Activated CD8-positive, alpha-beta T cell treated with anti-CD3 and anti-CD28 coated beads for 36 hours (primary cell): ENCODE measurements at regions not wholly inside any gene's neighbourhood (a gene's known extent, or its start where the extent isn't known, plus 50 kb on each side); places are given as distances from the start of the nearest gene placed in this dataset.

Source experiments
- ATAC-seq: fragments of 200-7000 bp; cut with Tn5 transposase; one replicate; pipeline ENCODE4 v1.10.0; 2021; ENCODE audit warnings: mild to moderate bottlenecking, moderate library complexity
- CTCF ChIA-PET: fragments of 350-600 bp; sonication (Branson Sonifier 250); formaldehyde crosslinking; loops from one replicate; lab custom pipeline; 2021; ENCODE audit warnings: antibody characterized with exemption; lab: Charles Lee
- POLR2A ChIA-PET: fragments of 350-600 bp; sonication (Branson Sonifier 250); formaldehyde crosslinking; loops from one replicate; lab custom pipeline; 2021; ENCODE audit warnings: antibody characterized with exemption; lab: Charles Lee
- DNase-seq: peaks from one replicate; pipeline ENCODE4 v3.0.0-alpha.2; 2020
- H3K27ac Mint-ChIP-seq: one replicate; pipeline ENCODE4 v1.8.0; 2021; ENCODE audit warnings: mild to moderate bottlenecking, mixed read lengths
- H3K27me3 Mint-ChIP-seq: one replicate; pipeline ENCODE4 v1.8.0; 2021; ENCODE audit warnings: mixed read lengths
- H3K36me3 Mint-ChIP-seq: one replicate; pipeline ENCODE4 v1.8.0; 2021; ENCODE audit warnings: low read depth, mixed read lengths
- H3K4me1 Mint-ChIP-seq: one replicate; pipeline ENCODE4 v1.8.0; 2021; ENCODE audit warnings: low read depth, mixed read lengths
- H3K4me3 Mint-ChIP-seq: one replicate; pipeline ENCODE4 v1.8.0; 2021; ENCODE audit warnings: mild to moderate bottlenecking, moderate library complexity, mixed read lengths
- H3K9me3 Mint-ChIP-seq: one replicate; pipeline ENCODE4 v1.8.0; 2021; ENCODE audit warnings: mixed read lengths
- CTCF ChIP-seq: fragments of 200-600 bp; IDR thresholded peaks from one replicate; pipeline ENCODE4 v1.8.0; 2022; ENCODE audit warnings: antibody characterized with exemption, mild to moderate bottlenecking
- intact Hi-C: fragments of 100-400 bp; cut with micrococcal nuclease; formaldehyde crosslinking; loops from one replicate; pipeline ENCODE4 v1.10.0; 2022

GRCh38 chr2:128568106-128568505 lies 249.4 kb upstream of the HS6ST1 start:
- ATAC-seq (no peak), DNase-seq (no peak)
- H3K9me3 Mint-ChIP-seq: no peaks in the 10 kb centered on the region
- POLR2A ChIA-PET: no interaction called here
- no peaks in the 10 kb centered on the region for H3K27me3 Mint-ChIP-seq
- CTCF ChIA-PET: interaction anchor here (1.0 kb wide), 1 partner anchor 55 kb away, joined by 3 read pairs; no protein-coding TSS in a partner anchor
- intact Hi-C loops: no loop called here
- H3K36me3 Mint-ChIP-seq: no peaks in the 10 kb centered on the region
- TF ChIP-seq CTCF: no peak
- no peak overlapping the region for H3K4me3 Mint-ChIP-seq
- H3K4me1 Mint-ChIP-seq: no peaks in the 10 kb centered on the region
- H3K27ac Mint-ChIP-seq: no peak overlapping the region

GRCh38 chr2:128573116-128573515 lies 254.4 kb upstream of the HS6ST1 start:
- intact Hi-C loops: no loop called here
- no peaks in the 10 kb centered on the region for H3K4me1 Mint-ChIP-seq
- H3K4me3 Mint-ChIP-seq: no peak overlapping the region
- POLR2A ChIA-PET: no interaction called here
- no peak for TF ChIP-seq CTCF
- no peaks in the 10 kb centered on the region for H3K36me3 Mint-ChIP-seq
- H3K27me3 Mint-ChIP-seq: no peaks in the 10 kb centered on the region
- CTCF ChIA-PET: interaction anchor here (1.4 kb wide), 1 partner anchor 36 kb away, joined by 3 read pairs; no protein-coding TSS in a partner anchor
- H3K9me3 Mint-ChIP-seq: no peaks in the 10 kb centered on the region
- DNase-seq (no peak), ATAC-seq (no peak)
- H3K27ac Mint-ChIP-seq: no peak overlapping the region

GRCh38 chr2:128573531-128573930 lies 254.9 kb upstream of the HS6ST1 start:
- no peak for TF ChIP-seq CTCF
- H3K9me3 Mint-ChIP-seq: no peaks in the 10 kb centered on the region
- intact Hi-C loops: no loop called here
- CTCF ChIA-PET: no interaction called here
- POLR2A ChIA-PET: no interaction called here
- H3K27me3 Mint-ChIP-seq: no peaks in the 10 kb centered on the region
- H3K27ac Mint-ChIP-seq: no peak overlapping the region
- DNase-seq (no peak), ATAC-seq (no peak)
- no peaks in the 10 kb centered on the region for H3K36me3 Mint-ChIP-seq
- H3K4me1 Mint-ChIP-seq: no peaks in the 10 kb centered on the region
- H3K4me3 Mint-ChIP-seq: no peak overlapping the region

GRCh38 chr2:128577141-128577930 lies 258.7 kb upstream of the HS6ST1 start:
- H3K27ac Mint-ChIP-seq: no peak overlapping the region
- DNase-seq (no peak), ATAC-seq (no peak)
- no peaks in the 10 kb centered on the region for H3K4me1 Mint-ChIP-seq
- no peaks in the 10 kb centered on the region for H3K36me3 Mint-ChIP-seq
- intact Hi-C loops: no loop called here
- H3K9me3 Mint-ChIP-seq: no peaks in the 10 kb centered on the region
- H3K27me3 Mint-ChIP-seq: no peaks in the 10 kb centered on the region
- no peak for TF ChIP-seq CTCF
- CTCF ChIA-PET: no interaction called here
- POLR2A ChIA-PET: no interaction called here
- no peak overlapping the region for H3K4me3 Mint-ChIP-seq
